KBM-7 (cell line): ENCODE measurements at regions not wholly inside any gene's neighbourhood (a gene's known extent, or its start where the extent isn't known, plus 50 kb on each side); places are given as distances from the start of the nearest gene placed in this dataset.

Experiments used
- DNase-seq: peaks from one replicate; pipeline ENCODE4 v3.0.0-alpha.2; 2015
- in situ Hi-C: fragments of 300-500 bp; cut with MboI; formaldehyde crosslinking; loops from 2 replicates; pipeline ENCODE4 v1.14.3; 2020; ENCODE audit warnings: low sequenced_read_pairs, low pct_unique_long_range_greater_than_20kb, mixed read lengths

DNA sequence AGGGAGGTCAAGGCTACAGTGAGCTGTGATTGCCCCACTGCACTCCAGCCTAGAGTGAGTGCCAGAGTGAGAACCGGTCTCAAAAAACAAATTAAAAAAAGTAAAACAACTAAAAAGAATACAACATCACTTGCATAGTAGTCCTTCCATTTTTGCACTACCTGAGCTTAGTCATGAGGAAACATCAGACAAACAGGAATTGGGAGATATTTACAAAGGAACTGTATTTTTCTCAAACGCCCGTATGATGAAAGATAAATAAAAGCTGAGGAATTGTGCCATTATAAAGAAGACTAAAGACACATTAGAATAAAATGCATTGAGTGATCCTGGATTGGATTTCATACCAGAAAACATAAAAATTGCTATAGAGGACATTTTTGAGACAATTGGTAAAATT is 50.0 kb upstream of the ATP8B1 start:
- no peak for DNase-seq
- in situ Hi-C loops, result no loop called here
